Activated CD4-positive, alpha-beta T cell treated with anti-CD3 and anti-CD28 coated beads for 36 hours (primary cell): ENCODE measurements at regions not wholly inside any gene's neighbourhood (a gene's known extent, or its start where the extent isn't known, plus 50 kb on each side); places are given as distances from the start of the nearest gene placed in this dataset.

Source experiments
- ATAC-seq: fragments of 200-7000 bp; cut with Tn5 transposase; one replicate; pipeline ENCODE4 v1.10.0; 2021; ENCODE audit warnings: mild to moderate bottlenecking, moderate library complexity
- CTCF ChIA-PET: fragments of 350-600 bp; sonication (Branson Sonifier 250); formaldehyde crosslinking; loops from one replicate; lab custom pipeline; 2021; ENCODE audit warnings: antibody characterized with exemption; lab: Charles Lee
- POLR2A ChIA-PET: fragments of 350-600 bp; sonication (Branson Sonifier 250); formaldehyde crosslinking; loops from one replicate; lab custom pipeline; 2021; ENCODE audit warnings: antibody characterized with exemption, inconsistent platforms; lab: Charles Lee
- DNase-seq: peaks from one replicate; pipeline ENCODE4 v3.0.0-alpha.2; 2020
- H3K27ac Mint-ChIP-seq: one replicate; pipeline ENCODE4 v1.8.0; 2021; ENCODE audit warnings: mixed read lengths
- H3K27me3 Mint-ChIP-seq: one replicate; pipeline ENCODE4 v1.8.0; 2021; ENCODE audit warnings: mixed read lengths
- H3K36me3 Mint-ChIP-seq: one replicate; pipeline ENCODE4 v1.8.0; 2021; ENCODE audit warnings: low read depth, mixed read lengths
- H3K4me1 Mint-ChIP-seq: one replicate; pipeline ENCODE4 v1.8.0; 2021; ENCODE audit warnings: mixed read lengths
- H3K4me3 Mint-ChIP-seq: one replicate; pipeline ENCODE4 v1.8.0; 2021; ENCODE audit warnings: mild to moderate bottlenecking, moderate library complexity, mixed read lengths
- H3K9me3 Mint-ChIP-seq: one replicate; pipeline ENCODE4 v1.8.0; 2021; ENCODE audit warnings: low read depth, mixed read lengths
- intact Hi-C, 2 experiments: fragments of 100-400 bp; cut with DNase I in 1 of 2; cut with micrococcal nuclease in 1 of 2; formaldehyde crosslinking; loops; one replicate each; pipeline versions ENCODE4 v1.14.2 to v1.15.1; 2022 to 2024; cut with DNase I, micrococcal nuclease

DNA sequence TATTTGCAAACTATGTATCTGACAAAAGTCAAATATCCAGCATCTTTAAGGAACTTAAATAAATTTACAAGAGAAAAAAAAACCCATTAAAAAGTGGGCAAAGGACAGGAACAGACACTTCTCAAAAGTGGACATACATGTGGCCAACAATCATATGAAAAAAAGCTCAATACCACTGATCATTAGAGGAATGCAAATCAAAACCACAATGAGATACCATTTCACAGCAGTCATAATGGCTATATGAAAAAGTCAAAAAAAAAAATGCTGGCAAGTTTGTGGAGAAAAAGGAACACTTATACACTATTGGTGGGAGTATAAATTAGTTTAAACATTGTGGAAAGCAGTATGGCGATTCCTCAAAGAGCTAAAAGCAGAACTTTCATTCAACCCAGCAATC is 130.3 kb upstream of the LHCGR start:
- DNase-seq (no peak), ATAC-seq (no peak)
- ChIA-PET POLR2A (no interaction called here), CTCF (no interaction called here)
- no peak overlapping the region for H3K4me3 Mint-ChIP-seq
- intact Hi-C loops, result no loop called here
- no peak overlapping the region for H3K27ac Mint-ChIP-seq
- H3K36me3 Mint-ChIP-seq, result no peaks in the 10 kb centered on the region
- H3K4me1 Mint-ChIP-seq, result no peaks in the 10 kb centered on the region
- no peaks in the 10 kb centered on the region for H3K9me3 Mint-ChIP-seq
- H3K27me3 Mint-ChIP-seq, result no peaks in the 10 kb centered on the region

DNA sequence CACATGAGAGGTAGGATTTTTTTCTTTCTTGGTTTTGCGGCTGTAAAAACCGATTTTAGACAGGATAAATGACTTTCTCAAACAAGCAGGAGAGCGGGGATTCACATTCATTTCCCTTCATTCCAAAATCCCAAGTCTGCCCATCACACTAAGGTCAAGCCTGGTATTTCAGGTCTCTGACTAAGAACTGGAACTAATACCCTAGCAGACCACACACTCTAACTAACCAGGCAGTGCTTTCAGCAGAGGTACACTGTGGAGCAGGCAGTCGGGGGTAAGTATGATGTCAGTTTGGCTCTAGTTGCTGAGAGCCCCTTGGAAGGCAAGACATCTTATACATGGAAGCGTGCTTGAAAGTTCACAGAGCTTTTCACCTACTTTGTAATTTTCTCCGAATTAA is 128.1 kb upstream of the LHCGR start:
- DNase-seq, result no peak
- ATAC-seq, result no peak
- Mint-ChIP-seq H3K9me3 (no peaks in the 10 kb centered on the region), H3K4me3 (no peak overlapping the region), H3K27me3 (no peaks in the 10 kb centered on the region), H3K27ac (no peak overlapping the region), H3K36me3 (no peaks in the 10 kb centered on the region), H3K4me1 (no peaks in the 10 kb centered on the region)
- ChIA-PET POLR2A (no interaction called here), CTCF (no interaction called here)
- intact Hi-C loops, result no loop called here

DNA sequence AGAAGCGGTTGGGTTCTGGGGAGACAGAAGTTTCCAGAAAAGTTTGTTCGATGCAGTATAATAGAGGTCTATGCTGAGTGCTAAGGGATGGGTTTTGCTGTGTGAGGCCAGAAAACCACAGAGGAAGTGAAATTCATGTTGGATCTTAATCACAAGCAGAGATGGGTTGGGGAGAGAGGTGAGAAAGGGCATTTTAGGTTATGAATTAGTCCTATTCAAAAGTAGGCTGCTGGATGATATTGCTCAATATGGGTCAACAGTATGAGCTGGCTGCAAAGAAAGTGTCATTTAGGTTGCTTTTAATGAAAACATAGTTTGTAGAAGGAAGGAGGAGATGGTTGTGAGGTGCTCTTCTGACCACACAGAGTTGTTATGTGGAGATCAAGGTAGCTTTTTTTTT is 118.8 kb upstream of the LHCGR start:
- intact Hi-C loops, result no loop called here
- H3K36me3 Mint-ChIP-seq, result no peaks in the 10 kb centered on the region

DNA sequence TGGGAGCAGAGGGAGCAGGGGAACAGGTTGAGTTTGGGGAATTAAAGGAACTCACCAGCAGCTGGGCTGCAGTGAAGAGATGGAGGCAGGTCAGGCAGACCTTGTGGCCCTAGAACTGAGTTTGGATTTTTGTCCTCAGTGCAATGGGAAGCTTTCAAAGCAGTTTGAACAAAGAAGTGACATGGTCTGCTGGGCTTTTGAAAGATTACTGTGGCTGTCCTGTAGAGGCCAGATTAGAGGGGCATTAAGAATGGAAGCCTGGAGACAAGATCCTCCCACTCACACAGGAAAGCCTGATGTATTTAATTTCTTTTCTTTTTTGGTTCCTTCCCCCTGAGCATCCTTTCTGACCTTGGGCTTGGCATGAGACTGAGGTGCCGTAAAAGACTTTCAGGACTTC is 118.1 kb upstream of the LHCGR start:
- CTCF ChIA-PET, result no interaction called here
- no peak overlapping the region for H3K4me3 Mint-ChIP-seq
- no peaks in the 10 kb centered on the region for H3K4me1 Mint-ChIP-seq
- H3K27me3 Mint-ChIP-seq, result no peaks in the 10 kb centered on the region
- no peak for ATAC-seq
- DNase-seq, result no peak
- no peaks in the 10 kb centered on the region for H3K36me3 Mint-ChIP-seq
- no peaks in the 10 kb centered on the region for H3K9me3 Mint-ChIP-seq
- POLR2A ChIA-PET, result interaction anchor here (0.6 kb wide), 1 partner anchor 12 kb away, joined by 3 read pairs; no protein-coding TSS in a partner anchor
- H3K27ac Mint-ChIP-seq, result no peak overlapping the region
- intact Hi-C loops, result no loop called here

More for the DNA sequence above, 118.8 kb upstream of the LHCGR start:
- Mint-ChIP-seq H3K4me1 (no peaks in the 10 kb centered on the region), H3K27me3 (no peaks in the 10 kb centered on the region), H3K4me3 (no peak overlapping the region), H3K27ac (no peak overlapping the region), H3K9me3 (no peaks in the 10 kb centered on the region)
- ChIA-PET CTCF (no interaction called here), POLR2A (interaction anchor here (0.6 kb wide), 1 partner anchor 11 kb away, joined by 3 read pairs; no protein-coding TSS in a partner anchor)
- ATAC-seq (no peak), DNase-seq (no peak)

DNA sequence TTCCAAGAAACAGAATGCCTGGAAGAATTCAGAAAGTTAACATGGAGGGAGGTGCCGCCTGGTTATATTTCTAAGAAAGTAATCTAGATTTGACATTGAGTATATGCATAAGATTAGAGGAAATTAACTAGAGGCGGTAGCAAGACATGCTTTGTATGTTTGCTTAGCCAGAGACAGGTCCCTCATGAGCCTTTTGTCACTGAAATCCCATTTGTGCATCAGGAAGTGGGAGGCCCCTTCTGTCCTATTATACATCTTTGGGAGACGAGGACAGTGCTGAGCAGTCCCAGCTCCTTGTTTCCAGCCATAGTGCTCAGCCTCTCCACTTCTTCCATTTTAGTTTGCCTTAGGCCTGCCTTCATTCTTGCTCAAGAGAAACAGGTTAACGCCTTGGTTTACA is 115.4 kb upstream of the LHCGR start:
- no peak for ATAC-seq
- H3K27me3 Mint-ChIP-seq, result no peaks in the 10 kb centered on the region
- H3K27ac Mint-ChIP-seq, result no peak overlapping the region
- no peaks in the 10 kb centered on the region for H3K4me1 Mint-ChIP-seq
- no peaks in the 10 kb centered on the region for H3K9me3 Mint-ChIP-seq
- H3K4me3 Mint-ChIP-seq, result no peak overlapping the region
- intact Hi-C loops, result no loop called here
- POLR2A ChIA-PET, result no interaction called here
- no peak for DNase-seq
- CTCF ChIA-PET, result interaction anchor here (1.1 kb wide), 1 partner anchor 10 kb away, joined by 5 read pairs; no protein-coding TSS in a partner anchor
- no peaks in the 10 kb centered on the region for H3K36me3 Mint-ChIP-seq

DNA sequence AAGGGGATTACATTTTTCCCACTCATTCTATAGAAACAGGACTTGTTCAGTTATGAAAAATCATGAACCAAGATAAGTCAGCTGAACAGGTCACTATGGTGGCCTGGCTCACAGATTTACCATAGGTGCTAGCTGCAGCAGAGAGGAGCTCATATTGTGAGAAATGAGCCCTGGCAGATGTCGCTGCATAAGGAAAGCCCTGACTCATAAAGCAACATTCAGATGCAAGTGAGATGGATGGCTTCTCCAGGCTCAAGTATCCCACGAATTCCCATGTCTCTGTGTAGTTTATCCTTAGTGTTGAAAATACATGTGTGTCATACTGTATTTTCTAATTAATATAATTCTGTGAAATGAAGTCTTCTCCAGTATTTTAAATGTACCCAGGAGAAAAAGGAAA is 115.0 kb upstream of the LHCGR start:
- ChIA-PET POLR2A (no interaction called here), CTCF (interaction anchor here (0.6 to 1.1 kb wide), 3 partner anchors 11 to 318 kb away, joined by 4 to 5 read pairs (median 5); no protein-coding TSS in a partner anchor)
- no peaks in the 10 kb centered on the region for H3K36me3 Mint-ChIP-seq
- H3K9me3 Mint-ChIP-seq, result no peaks in the 10 kb centered on the region
- intact Hi-C loops, result no loop called here
- no peak overlapping the region for H3K27ac Mint-ChIP-seq
- no peak for ATAC-seq
- H3K4me1 Mint-ChIP-seq, result no peaks in the 10 kb centered on the region
- H3K4me3 Mint-ChIP-seq, result no peak overlapping the region
- H3K27me3 Mint-ChIP-seq, result no peaks in the 10 kb centered on the region
- DNase-seq, result no peak

DNA sequence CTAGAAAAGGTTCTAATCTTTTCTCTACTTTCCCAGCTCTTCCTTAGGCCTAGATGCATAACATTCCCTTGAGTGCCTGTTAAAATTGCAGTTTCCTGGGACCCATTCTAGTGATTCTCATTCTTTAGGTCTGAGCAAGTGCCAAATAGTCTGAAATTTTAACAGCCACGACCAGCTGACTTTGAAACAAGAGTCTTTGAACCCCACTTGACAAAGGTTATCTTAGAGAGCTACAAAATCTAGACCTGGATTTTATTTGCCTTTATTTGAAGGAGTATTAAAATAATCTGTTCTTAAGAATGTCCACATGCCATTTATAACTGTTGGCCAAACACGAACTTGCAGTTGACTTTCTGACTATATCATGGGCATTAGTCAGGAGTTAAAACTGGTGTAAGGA is 110.2 kb upstream of the LHCGR start:
- no peak overlapping the region for H3K4me3 Mint-ChIP-seq
- POLR2A ChIA-PET, result no interaction called here

DNA sequence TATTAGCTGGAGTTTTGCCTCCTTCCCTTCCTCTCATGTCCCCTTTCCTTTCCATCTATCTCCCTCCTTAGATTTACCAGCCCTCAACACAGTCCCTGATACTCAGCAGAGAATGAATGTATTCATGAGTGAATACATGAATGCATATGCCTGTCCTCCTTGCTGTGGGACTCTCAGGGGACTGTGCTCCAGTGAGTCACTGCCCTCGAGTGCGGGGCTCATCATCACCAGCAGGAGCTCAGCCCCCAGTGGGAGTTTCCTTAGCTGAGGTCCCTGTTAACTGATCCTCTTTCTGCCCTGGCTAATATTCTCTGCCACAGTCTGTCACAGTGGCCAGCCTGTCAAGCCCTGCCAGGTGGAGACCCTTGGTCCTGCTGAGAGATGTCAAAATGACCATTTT is 104.9 kb upstream of the LHCGR start:
- ATAC-seq (no peak), DNase-seq (no peak)
- H3K4me1 Mint-ChIP-seq, result no peaks in the 10 kb centered on the region
- H3K27ac Mint-ChIP-seq, result no peak overlapping the region
- intact Hi-C loops, result no loop called here
- peaks cover 2% of the 10 kb centered on the region for H3K9me3 Mint-ChIP-seq
- POLR2A ChIA-PET, result no interaction called here
- no peak overlapping the region for H3K4me3 Mint-ChIP-seq
- CTCF ChIA-PET, result no interaction called here
- H3K36me3 Mint-ChIP-seq, result no peaks in the 10 kb centered on the region
- H3K27me3 Mint-ChIP-seq, result peaks cover 6% of the 10 kb centered on the region

More for the DNA sequence above, 110.2 kb upstream of the LHCGR start:
- Mint-ChIP-seq H3K4me1 (no peaks in the 10 kb centered on the region), H3K9me3 (peaks cover 2% of the 10 kb centered on the region), H3K27ac (no peak overlapping the region), H3K36me3 (no peaks in the 10 kb centered on the region), H3K27me3 (no peaks in the 10 kb centered on the region)
- CTCF ChIA-PET, result no interaction called here
- DNase-seq (no peak), ATAC-seq (no peak)
- intact Hi-C loops, result no loop called here

DNA sequence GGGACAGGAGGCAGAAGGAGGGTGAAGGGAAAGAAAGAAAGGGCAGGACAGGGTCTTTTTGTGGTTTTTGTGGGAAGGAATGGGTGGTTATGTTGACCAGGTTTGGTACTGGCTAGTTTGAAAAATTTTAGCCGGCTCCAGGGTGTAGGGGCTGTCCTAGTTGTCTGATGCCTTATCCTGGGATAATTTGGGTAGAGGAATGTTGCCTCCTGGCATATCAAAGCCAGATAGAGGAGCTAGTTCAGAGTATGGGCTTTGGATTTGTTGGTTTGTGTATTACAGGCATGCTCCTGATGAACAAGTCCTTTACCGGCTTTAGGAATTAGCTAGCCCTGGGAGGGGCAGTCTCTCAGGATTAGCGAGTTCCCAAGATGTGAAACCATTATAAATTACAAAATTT is 101.1 kb upstream of the LHCGR start:
- intact Hi-C loops, result no loop called here

DNA sequence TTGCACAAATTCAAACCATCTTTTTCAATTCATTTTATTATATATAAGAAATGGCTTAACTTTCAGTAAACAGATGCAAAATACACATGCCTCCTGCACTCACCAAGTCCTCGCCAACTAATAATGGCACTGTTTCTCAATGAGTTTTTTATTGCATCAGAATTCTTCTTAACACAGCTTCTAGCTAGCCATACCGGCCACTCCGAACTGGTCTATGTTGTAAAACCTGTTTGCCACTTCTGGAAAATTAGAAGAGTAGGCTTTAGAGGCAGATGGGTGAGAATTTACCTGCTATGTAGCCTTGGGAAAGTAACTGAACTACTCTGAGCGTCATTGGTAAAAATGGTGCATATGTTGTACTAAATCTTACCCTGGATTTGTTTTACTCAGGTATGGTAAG is 100.6 kb upstream of the LHCGR start:
- Mint-ChIP-seq H3K27me3 (peaks cover 6% of the 10 kb centered on the region), H3K4me1 (no peaks in the 10 kb centered on the region), H3K4me3 (no peak overlapping the region), H3K36me3 (no peaks in the 10 kb centered on the region), H3K27ac (no peak overlapping the region), H3K9me3 (no peaks in the 10 kb centered on the region)
- intact Hi-C loops, result no loop called here
- DNase-seq (no peak), ATAC-seq (no peak)
- POLR2A ChIA-PET, result no interaction called here
- CTCF ChIA-PET, result no interaction called here

More for the DNA sequence above, 101.1 kb upstream of the LHCGR start:
- H3K27ac Mint-ChIP-seq, result no peak overlapping the region
- ChIA-PET CTCF (no interaction called here), POLR2A (no interaction called here)
- no peaks in the 10 kb centered on the region for H3K36me3 Mint-ChIP-seq
- no peaks in the 10 kb centered on the region for H3K9me3 Mint-ChIP-seq
- ATAC-seq, result no peak
- H3K4me1 Mint-ChIP-seq, result no peaks in the 10 kb centered on the region
- H3K27me3 Mint-ChIP-seq, result peaks cover 6% of the 10 kb centered on the region
- H3K4me3 Mint-ChIP-seq, result no peak overlapping the region
- no peak for DNase-seq

DNA sequence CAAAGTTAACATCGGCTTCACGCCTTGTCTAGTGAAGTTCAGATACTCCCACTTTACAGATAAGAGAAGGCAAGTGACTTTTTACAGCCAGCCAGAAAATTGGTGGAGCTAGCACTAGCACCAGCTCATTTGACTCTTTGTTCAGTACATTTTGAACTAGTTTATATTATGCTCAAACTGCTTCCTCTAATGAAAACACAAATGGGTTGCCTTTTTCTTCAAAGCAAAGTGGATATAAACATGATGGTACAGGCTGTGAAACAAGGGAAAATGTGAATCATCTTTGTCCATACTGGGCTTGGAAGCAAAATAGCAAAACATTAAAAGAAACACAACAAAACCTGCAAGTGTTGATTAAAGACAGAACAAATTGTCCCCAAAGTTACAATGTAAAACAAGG is 99.6 kb upstream of the LHCGR start:
- ATAC-seq, result no peak
- Mint-ChIP-seq H3K4me1 (no peaks in the 10 kb centered on the region), H3K27ac (no peak overlapping the region), H3K36me3 (no peaks in the 10 kb centered on the region), H3K4me3 (no peak overlapping the region), H3K9me3 (no peaks in the 10 kb centered on the region), H3K27me3 (peaks cover 6% of the 10 kb centered on the region)
- ChIA-PET POLR2A (no interaction called here), CTCF (interaction anchor here (1.1 kb wide), 1 partner anchor 14 kb away, joined by 3 read pairs; no protein-coding TSS in a partner anchor)
- DNase-seq, result no peak
- intact Hi-C loops, result no loop called here

DNA sequence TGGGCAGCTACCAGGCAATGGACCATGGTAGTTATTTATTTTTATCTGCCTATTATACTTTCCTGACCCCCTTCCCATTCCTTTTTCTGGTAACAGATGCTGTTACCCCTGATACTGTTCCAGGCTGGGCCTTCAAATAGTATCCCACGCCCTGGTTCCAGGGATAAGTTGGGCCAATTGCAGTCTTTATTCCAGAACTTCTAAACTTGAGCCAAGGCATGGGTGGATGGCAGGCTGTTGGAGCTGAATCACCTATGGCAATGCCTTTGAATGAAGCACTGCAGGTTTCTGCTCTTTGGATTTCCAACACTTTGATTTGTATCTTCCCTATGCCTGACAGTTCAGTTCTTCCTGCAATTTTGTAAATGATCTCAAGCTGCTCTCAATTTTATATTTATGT is 99.2 kb upstream of the LHCGR start:
- Mint-ChIP-seq H3K4me3 (no peak overlapping the region), H3K36me3 (no peaks in the 10 kb centered on the region), H3K27ac (no peak overlapping the region), H3K4me1 (no peaks in the 10 kb centered on the region), H3K27me3 (peaks cover 5% of the 10 kb centered on the region), H3K9me3 (no peaks in the 10 kb centered on the region)
- intact Hi-C loops, result no loop called here
- no peak for ATAC-seq
- no peak for DNase-seq
- ChIA-PET CTCF (interaction anchor here (1.1 kb wide), 1 partner anchor 14 kb away, joined by 3 read pairs; no protein-coding TSS in a partner anchor), POLR2A (no interaction called here)

DNA sequence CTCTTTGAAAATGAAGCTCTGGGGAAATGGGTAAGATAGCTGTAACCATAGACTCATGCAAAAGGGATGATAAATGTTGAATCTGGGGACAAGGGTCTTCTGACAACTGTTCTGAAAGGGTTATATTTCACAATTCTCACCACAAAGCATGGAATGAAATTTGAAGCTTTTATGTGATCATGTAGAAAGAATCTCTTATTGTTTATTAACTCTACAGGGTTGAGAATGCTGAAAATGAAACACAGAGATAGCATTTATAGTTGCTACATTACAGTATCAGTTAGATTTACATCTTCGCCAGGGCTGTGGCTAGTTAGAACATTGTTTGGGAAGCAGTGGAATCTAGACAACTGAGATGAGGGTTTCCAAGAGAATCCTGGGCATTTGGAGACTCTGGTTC is 97.4 kb upstream of the LHCGR start:
- Mint-ChIP-seq H3K4me3 (no peak overlapping the region), H3K9me3 (no peaks in the 10 kb centered on the region), H3K27me3 (peaks cover 5% of the 10 kb centered on the region), H3K36me3 (no peaks in the 10 kb centered on the region), H3K4me1 (no peaks in the 10 kb centered on the region), H3K27ac (no peak overlapping the region)
- DNase-seq (no peak), ATAC-seq (no peak)
- ChIA-PET POLR2A (no interaction called here), CTCF (no interaction called here)
- intact Hi-C loops, result no loop called here
